Heart right ventricle (tissue), 16 donors: ENCODE measurements at regions not wholly inside any gene's neighbourhood (a gene's known extent, or its start where the extent isn't known, plus 50 kb on each side); places are given as distances from the start of the nearest gene placed in this dataset.

ENCODE experiments used
- ATAC-seq, 8 donors: fragments of 200-7000 bp; cut with Tn5 transposase; one replicate each; pipeline ENCODE4 v1.9.1; 2020; ENCODE audit warnings: mild to moderate bottlenecking in 8 of 8, moderate library complexity in 8 of 8, moderate number of reproducible peaks in 1 of 8
- DNase-seq, 2 donors: peaks; one replicate each; pipeline ENCODE4 v3.0.0-alpha.2; 2020
- H3K27ac ChIP-seq, 10 donors: fragments of 200-600 bp; sonication (generic) in 2 of 10; one replicate each; pipeline versions ENCODE4 v1.5.0 to v1.8.0; 2020 to 2022; ENCODE audit warnings: mild to moderate bottlenecking in 3 of 10
- H3K27me3 ChIP-seq, 7 donors: fragments of 200-600 bp; one replicate each; pipeline ENCODE4 v1.8.0; 2021 to 2022; ENCODE audit warnings: mild to moderate bottlenecking in 2 of 7
- H3K36me3 ChIP-seq, 9 donors: fragments of 200-600 bp; sonication (generic) in 1 of 9; one replicate each; pipeline versions ENCODE4 v1.5.0 to v1.8.0; 2020 to 2022; ENCODE audit warnings: mild to moderate bottlenecking in 2 of 9
- H3K4me1 ChIP-seq, 9 donors: fragments of 200-600 bp; sonication (generic) in 1 of 9; one replicate each; pipeline versions ENCODE4 v1.5.0 to v1.8.0; 2020 to 2022; ENCODE audit warnings: mild to moderate bottlenecking in 4 of 9
- H3K4me3 ChIP-seq, 10 donors: fragments of 200-600 bp; sonication (generic) in 2 of 10; one replicate each; pipeline versions ENCODE4 v1.5.0 to v1.8.0; 2020 to 2022; ENCODE audit warnings: mild to moderate bottlenecking in 7 of 10, moderate library complexity in 2 of 10
- H3K9me3 ChIP-seq, 11 donors: fragments of 200-600 bp in 10 of 11; sonication (generic) in 2 of 11; one replicate each; pipeline versions ENCODE4 v1.5.0 to v1.8.0; 2013 to 2022; ENCODE audit warnings: mild to moderate bottlenecking in 2 of 11, control low read depth in 1 of 11, moderate library complexity in 1 of 11
- CTCF ChIP-seq, 9 donors: fragments of 200-600 bp; sonication (generic) in 2 of 9; IDR thresholded peaks; one replicate each; pipeline versions ENCODE4 v1.5.0 to v1.8.0; 2021 to 2022; ENCODE audit warnings: antibody characterized with exemption in 9 of 9, mild to moderate bottlenecking in 5 of 9, moderate library complexity in 1 of 9
- WGBS, 2 donors: extraction: QIAGEN DNeasy Blood & Tissue Kit; methylation state at CpG; one replicate each; pipeline ENCODE4 v1.1.7; 2013; ENCODE audit warnings: inconsistent platforms in 1 of 2; 5-methylcytosine and 5-hydroxymethylcytosine counted together
- intact Hi-C, 10 donors: fragments of 100-400 bp; cut with DNase I; formaldehyde crosslinking; loops; one replicate each; pipeline versions ENCODE4 v1.11.1 to v1.14.2; 2022
- donor health status: Arrhythmogenic right ventricular cardiomyopathy.
- donor health status: ischemic (EF 13 %, LVEDD 7.1; RV severe dilation, severe dysfunction).
- donor health status: healthy with polysubstance abuse.
- donor health status: DM: no; HTN: yes; CAD: no.
- donor health status: DM: no; HTN: no; CAD: no.
- donor health status: ischemic (EF 25% LVEDD 6.9; RV normal size, moderate dysfunction).
- donor health status: ischemic (EF 25% LVEDD 5.7; RV mildly dilated, moderate dysfunction).
- donor health status: healthy.
- donor health status: DM: yes; HTN: yes; CAD: no.
- donor health status: Ischemic cardiomyopathy.
- donor health status: ischemic (EF 35%, LVEDD 5.7; RV mildly dilated, moderate dysfunction).
- donor health status: nonischemic (EF 11% LVEDD 7.7; RV severe dilation, severe dysfunction).
- donor health status: DM: yes; HTN: yes; CAD: no.
- donor health status: PGD.
- donor health status: ischemic (EF 29% LVEDD 5.4; RV normal size, mild dysfunction).
- donor health status: nonischemic (EF 23%, LVEDD 6.1; RV moderate dilation, normal function).

- no peaks in the 10 kb centered on the region for H3K36me3 ChIP-seq
- DNase-seq (no peak), ATAC-seq (no peak)
- intact Hi-C loops = no loop called here
- no peaks in the 10 kb centered on the region for H3K4me1 ChIP-seq
- no peak overlapping the region for H3K27ac ChIP-seq
- H3K4me3 ChIP-seq = no peak overlapping the region
- 31 to 35% methylated on average over 4 of the region's 4 CpGs for WGBS, 2 donors
- peaks cover 0 to 2% (median 0%) of the 10 kb centered on the region in 7 donors for H3K27me3 ChIP-seq
- no peaks in the 10 kb centered on the region for H3K9me3 ChIP-seq
- TF ChIP-seq CTCF (IDR thresholded peaks at IDR 0.05) = no peak
These were observed 270.2 kb downstream of the IRS2 start for GRCh38 chr13:109516186-109516585.

GRCh38 chr13:109510013-109510412, 276.4 kb downstream of the IRS2 start:
- H3K27ac ChIP-seq = no peak overlapping the region
- H3K36me3 ChIP-seq = no peaks in the 10 kb centered on the region
- intact Hi-C loops = no loop called here
- H3K4me1 ChIP-seq = no peaks in the 10 kb centered on the region
- no peaks in the 10 kb centered on the region for H3K9me3 ChIP-seq
- no peak overlapping the region for H3K4me3 ChIP-seq
- TF ChIP-seq CTCF (IDR thresholded peaks at IDR 0.05) = no peak
- no peak for DNase-seq
- no peak for ATAC-seq
- WGBS, 2 donors = 83 to 84% methylated on average over 3 of the region's 3 CpGs
- H3K27me3 ChIP-seq = peaks cover 0 to 2% (median 0%) of the 10 kb centered on the region in 7 donors

GRCh38 chr13:109509154-109509900, 277.1 kb downstream of the IRS2 start:
- WGBS, 2 donors = 88 to 95% methylated on average over 4 of the region's 4 CpGs
- TF ChIP-seq CTCF (IDR thresholded peaks at IDR 0.05) = no peak
- ATAC-seq (no peak), DNase-seq (no peak)
- H3K27me3 ChIP-seq = peaks cover 0 to 2% (median 0%) of the 10 kb centered on the region in 7 donors
- no peaks in the 10 kb centered on the region for H3K36me3 ChIP-seq
- H3K4me1 ChIP-seq = no peaks in the 10 kb centered on the region
- H3K4me3 ChIP-seq = no peak overlapping the region
- H3K27ac ChIP-seq = no peak overlapping the region
- no peaks in the 10 kb centered on the region for H3K9me3 ChIP-seq
- intact Hi-C loops = no loop called here

- peaks cover 0 to 13% (median 0%) of the 10 kb centered on the region in 7 donors for H3K27me3 ChIP-seq
- no peaks in the 10 kb centered on the region for H3K4me1 ChIP-seq
- peak in 1 of 8 donors; percentile 13 for ATAC-seq
- WGBS, 2 donors = 49 to 51% methylated on average over 6 of the region's 6 CpGs
- peaks cover 0 to 18% (median 3%) of the 10 kb centered on the region in 11 donors for H3K9me3 ChIP-seq
- no peak for TF ChIP-seq CTCF (IDR thresholded peaks at IDR 0.05)
- H3K36me3 ChIP-seq = no peaks in the 10 kb centered on the region
- no peak for DNase-seq
- H3K4me3 ChIP-seq = no peak overlapping the region
- H3K27ac ChIP-seq = no peak overlapping the region
- intact Hi-C loops = no loop called here
These were observed 286.1 kb downstream of the IRS2 start for GRCh38 chr13:109500146-109500773.
